ENCODE measurements at regions not wholly inside any gene's neighbourhood (a gene's known extent, or its start where the extent isn't known, plus 50 kb on each side); places are given as distances from the start of the nearest gene placed in this dataset.

GRCh38 chr14:29360656-29361055, 567.0 kb downstream of the PRKD1 start:
- no peak for ATAC-seq
- TF ChIP-seq ZC3H10 (CRISPR knock-in tag; IDR thresholded peaks at IDR 0.05), result no peak
- no peak for TF ChIP-seq SNAI2 (CRISPR knock-in tag; IDR thresholded peaks at IDR 0.05)
- TF ChIP-seq OSR1 (CRISPR knock-in tag; IDR thresholded peaks at IDR 0.05), result no peak
- TF ChIP-seq, protein P1, sequence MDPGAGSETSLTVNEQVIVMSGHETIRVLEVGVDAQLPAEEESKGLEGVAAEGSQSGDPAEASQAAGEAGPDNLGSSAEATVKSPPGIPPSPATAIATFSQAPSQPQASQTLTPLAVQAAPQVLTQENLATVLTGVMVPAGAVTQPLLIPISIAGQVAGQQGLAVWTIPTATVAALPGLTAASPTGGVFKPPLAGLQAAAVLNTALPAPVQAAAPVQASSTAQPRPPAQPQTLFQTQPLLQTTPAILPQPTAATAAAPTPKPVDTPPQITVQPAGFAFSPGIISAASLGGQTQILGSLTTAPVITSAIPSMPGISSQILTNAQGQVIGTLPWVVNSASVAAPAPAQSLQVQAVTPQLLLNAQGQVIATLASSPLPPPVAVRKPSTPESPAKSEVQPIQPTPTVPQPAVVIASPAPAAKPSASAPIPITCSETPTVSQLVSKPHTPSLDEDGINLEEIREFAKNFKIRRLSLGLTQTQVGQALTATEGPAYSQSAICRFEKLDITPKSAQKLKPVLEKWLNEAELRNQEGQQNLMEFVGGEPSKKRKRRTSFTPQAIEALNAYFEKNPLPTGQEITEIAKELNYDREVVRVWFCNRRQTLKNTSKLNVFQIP (CRISPR knock-in tag; IDR thresholded peaks at IDR 0.05; ENCODE audit: borderline replicate concordance, low read depth), result no peak
- TF ChIP-seq ZNF565 (CRISPR knock-in tag; conservative IDR thresholded peaks at IDR 0.05; ENCODE audit: low read depth), result no peak
- no peak for TF ChIP-seq GLIS3 (CRISPR knock-in tag; IDR thresholded peaks at IDR 0.05)
- TF ChIP-seq PPARA (CRISPR knock-in tag; IDR thresholded peaks at IDR 0.05; ENCODE audit: borderline replicate concordance), result no peak
- no peak for TF ChIP-seq ZNF8 (CRISPR knock-in tag; IDR thresholded peaks at IDR 0.05)
- no peak for TF ChIP-seq PATZ1 (CRISPR knock-in tag; IDR thresholded peaks at IDR 0.05; ENCODE audit: borderline replicate concordance)
- no peak for TF ChIP-seq CSRNP3 (CRISPR knock-in tag; IDR thresholded peaks at IDR 0.05)
- TF ChIP-seq ESRRG (CRISPR knock-in tag; IDR thresholded peaks at IDR 0.05), result no peak
- TF ChIP-seq ZFP3 (CRISPR knock-in tag; IDR thresholded peaks at IDR 0.05), result no peak
- TF ChIP-seq, protein P2, sequence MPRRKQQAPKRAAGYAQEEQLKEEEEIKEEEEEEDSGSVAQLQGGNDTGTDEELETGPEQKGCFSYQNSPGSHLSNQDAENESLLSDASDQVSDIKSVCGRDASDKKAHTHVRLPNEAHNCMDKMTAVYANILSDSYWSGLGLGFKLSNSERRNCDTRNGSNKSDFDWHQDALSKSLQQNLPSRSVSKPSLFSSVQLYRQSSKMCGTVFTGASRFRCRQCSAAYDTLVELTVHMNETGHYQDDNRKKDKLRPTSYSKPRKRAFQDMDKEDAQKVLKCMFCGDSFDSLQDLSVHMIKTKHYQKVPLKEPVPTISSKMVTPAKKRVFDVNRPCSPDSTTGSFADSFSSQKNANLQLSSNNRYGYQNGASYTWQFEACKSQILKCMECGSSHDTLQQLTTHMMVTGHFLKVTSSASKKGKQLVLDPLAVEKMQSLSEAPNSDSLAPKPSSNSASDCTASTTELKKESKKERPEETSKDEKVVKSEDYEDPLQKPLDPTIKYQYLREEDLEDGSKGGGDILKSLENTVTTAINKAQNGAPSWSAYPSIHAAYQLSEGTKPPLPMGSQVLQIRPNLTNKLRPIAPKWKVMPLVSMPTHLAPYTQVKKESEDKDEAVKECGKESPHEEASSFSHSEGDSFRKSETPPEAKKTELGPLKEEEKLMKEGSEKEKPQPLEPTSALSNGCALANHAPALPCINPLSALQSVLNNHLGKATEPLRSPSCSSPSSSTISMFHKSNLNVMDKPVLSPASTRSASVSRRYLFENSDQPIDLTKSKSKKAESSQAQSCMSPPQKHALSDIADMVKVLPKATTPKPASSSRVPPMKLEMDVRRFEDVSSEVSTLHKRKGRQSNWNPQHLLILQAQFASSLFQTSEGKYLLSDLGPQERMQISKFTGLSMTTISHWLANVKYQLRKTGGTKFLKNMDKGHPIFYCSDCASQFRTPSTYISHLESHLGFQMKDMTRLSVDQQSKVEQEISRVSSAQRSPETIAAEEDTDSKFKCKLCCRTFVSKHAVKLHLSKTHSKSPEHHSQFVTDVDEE (CRISPR knock-in tag; IDR thresholded peaks at IDR 0.05), result no peak

GRCh38 chr14:29370024-29370423, 557.6 kb downstream of the PRKD1 start:
- ATAC-seq, result no peak
- TF ChIP-seq PATZ1 (CRISPR knock-in tag; IDR thresholded peaks at IDR 0.05; ENCODE audit: borderline replicate concordance) (no peak), RARB (CRISPR knock-in tag; IDR thresholded peaks at IDR 0.05) (no peak), ZNF8 (CRISPR knock-in tag; IDR thresholded peaks at IDR 0.05) (no peak), PPARA (CRISPR knock-in tag; IDR thresholded peaks at IDR 0.05; ENCODE audit: borderline replicate concordance) (no peak), CSRNP3 (CRISPR knock-in tag; IDR thresholded peaks at IDR 0.05) (no peak), TCF4 (CRISPR knock-in tag; IDR thresholded peaks at IDR 0.05; ENCODE audit: borderline replicate concordance) (no peak), CREB5 (CRISPR knock-in tag; IDR thresholded peaks at IDR 0.05; ENCODE audit: low read depth) (no peak), OSR1 (CRISPR knock-in tag; IDR thresholded peaks at IDR 0.05) (no peak), ZFP30 (CRISPR knock-in tag; IDR thresholded peaks at IDR 0.05) (no peak), BACH2 (CRISPR knock-in tag; IDR thresholded peaks at IDR 0.05; ENCODE audit: borderline replicate concordance) (no peak), ZC3H10 (CRISPR knock-in tag; IDR thresholded peaks at IDR 0.05) (no peak), ZNF565 (CRISPR knock-in tag; conservative IDR thresholded peaks at IDR 0.05; ENCODE audit: low read depth) (no peak), GLIS3 (CRISPR knock-in tag; IDR thresholded peaks at IDR 0.05) (no peak), SNAI2 (CRISPR knock-in tag; IDR thresholded peaks at IDR 0.05) (no peak), TOX (CRISPR knock-in tag; IDR thresholded peaks at IDR 0.05; ENCODE audit: borderline replicate concordance) (no peak), ISL1 (CRISPR knock-in tag; IDR thresholded peaks at IDR 0.05) (no peak), ESRRG (CRISPR knock-in tag; IDR thresholded peaks at IDR 0.05) (no peak), ARNTL (CRISPR knock-in tag; IDR thresholded peaks at IDR 0.05; ENCODE audit: borderline replicate concordance, low read depth) (no peak), ZFP3 (CRISPR knock-in tag; IDR thresholded peaks at IDR 0.05) (no peak)
- TF ChIP-seq, protein P2 (CRISPR knock-in tag; IDR thresholded peaks at IDR 0.05), result no peak
